Stimulated activated CD8-positive, alpha-beta memory T cell treated with anti-CD3 and anti-CD28 coated beads, Interleukin-7, amount 100 ng/mL, for 24 hours (primary cell): ENCODE measurements at regions not wholly inside any gene's neighbourhood (a gene's known extent, or its start where the extent isn't known, plus 50 kb on each side); places are given as distances from the start of the nearest gene placed in this dataset.
"Not testable (repeated sequence)": the region's sequence is repeated elsewhere in the genome, so short reads cannot be mapped to it uniquely, and the experiment has no call there.

Experiments
- DNase-seq: peaks from one replicate; pipeline ENCODE4 v3.0.0-alpha.2; 2020; ENCODE audit warnings: low read depth

DNA sequence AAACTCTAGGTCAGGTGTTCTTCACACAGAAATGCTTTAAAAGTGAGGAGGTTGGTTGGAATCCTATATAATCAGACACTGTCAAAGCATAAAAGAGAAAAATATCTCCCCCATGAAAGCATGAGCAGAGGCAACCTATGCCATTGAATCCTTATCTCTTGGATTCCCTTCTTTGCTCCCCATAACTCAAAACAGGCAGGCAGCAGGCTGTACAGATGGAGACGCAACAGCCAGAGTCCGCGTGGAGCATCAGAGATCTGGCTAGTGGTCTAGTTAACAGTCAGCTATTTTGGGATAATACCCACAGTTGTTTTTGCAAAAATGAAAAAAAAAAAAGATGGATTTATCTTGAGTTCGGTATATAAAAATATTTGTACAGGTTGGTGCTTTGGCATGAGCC is 490.0 kb upstream of the TENM3 start:
- no peak for DNase-seq

DNA sequence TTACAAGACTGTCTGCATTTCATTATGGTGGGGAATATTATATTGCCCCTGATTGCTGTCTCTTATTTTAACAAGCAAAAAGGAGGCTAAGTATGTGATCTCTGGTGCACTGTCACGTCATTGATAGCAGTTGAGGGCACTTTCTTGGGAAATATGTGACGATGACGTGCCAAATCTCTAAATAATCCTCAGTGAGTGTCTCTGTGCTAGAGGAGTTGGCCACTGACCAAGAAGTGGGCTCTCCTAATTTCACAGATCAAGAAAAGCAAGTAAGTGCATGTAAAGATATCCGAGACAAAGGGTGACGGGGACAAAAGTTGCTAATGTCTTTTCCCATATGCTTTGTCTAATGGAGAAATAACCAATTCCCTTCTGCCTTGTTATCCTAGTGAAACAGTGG is 487.4 kb upstream of the TENM3 start:
- DNase-seq: no peak

DNA sequence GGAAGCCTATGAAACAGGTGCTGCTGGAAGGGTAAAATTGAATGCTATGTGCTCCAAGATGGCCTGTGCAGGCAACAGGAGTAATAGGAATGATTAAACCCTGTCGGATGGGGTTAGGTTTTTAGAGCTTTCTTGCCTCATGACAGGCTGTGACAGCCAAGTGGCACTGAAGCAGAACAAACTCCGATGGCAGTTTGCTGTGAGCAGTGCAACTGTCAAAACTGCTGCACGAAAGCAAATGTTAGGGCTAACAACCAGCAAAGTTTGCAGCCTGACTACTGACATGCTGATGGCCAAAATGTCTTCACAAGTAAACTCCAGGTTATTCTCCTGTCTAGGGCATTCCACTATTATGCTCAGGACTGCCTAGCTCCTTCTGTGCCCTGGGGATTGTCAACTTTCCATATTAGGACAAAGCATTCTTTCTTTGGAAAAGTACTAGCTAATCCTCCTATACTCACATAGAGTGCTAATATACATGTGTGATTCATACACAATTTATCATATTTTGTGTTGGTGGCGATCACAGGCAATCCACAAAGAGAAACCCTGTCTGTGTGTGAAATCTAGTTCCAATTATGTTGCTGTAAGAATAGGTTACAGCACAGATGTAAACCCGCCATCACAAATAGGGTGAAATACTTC is 486.6 kb upstream of the TENM3 start:
- no peak for DNase-seq

DNA sequence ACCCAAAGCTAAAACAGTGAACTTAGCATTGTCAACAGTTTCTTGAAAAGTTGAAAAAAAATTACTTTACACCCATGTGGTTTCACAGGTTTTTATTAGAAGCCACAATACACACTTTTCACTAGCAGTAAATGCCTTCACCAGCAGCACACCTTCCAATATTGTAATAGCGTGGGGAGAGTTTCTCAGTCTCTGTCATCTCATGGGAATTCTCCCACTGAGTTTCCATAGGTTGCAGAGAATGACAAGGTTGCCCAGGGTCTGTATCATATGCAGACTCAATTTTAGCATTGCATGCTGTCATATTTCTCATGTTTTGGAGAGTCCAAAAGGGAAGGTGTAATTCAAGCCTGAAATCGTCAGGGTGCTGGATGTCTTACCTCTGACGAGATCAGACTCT is 486.1 kb upstream of the TENM3 start:
- DNase-seq: no peak

DNA sequence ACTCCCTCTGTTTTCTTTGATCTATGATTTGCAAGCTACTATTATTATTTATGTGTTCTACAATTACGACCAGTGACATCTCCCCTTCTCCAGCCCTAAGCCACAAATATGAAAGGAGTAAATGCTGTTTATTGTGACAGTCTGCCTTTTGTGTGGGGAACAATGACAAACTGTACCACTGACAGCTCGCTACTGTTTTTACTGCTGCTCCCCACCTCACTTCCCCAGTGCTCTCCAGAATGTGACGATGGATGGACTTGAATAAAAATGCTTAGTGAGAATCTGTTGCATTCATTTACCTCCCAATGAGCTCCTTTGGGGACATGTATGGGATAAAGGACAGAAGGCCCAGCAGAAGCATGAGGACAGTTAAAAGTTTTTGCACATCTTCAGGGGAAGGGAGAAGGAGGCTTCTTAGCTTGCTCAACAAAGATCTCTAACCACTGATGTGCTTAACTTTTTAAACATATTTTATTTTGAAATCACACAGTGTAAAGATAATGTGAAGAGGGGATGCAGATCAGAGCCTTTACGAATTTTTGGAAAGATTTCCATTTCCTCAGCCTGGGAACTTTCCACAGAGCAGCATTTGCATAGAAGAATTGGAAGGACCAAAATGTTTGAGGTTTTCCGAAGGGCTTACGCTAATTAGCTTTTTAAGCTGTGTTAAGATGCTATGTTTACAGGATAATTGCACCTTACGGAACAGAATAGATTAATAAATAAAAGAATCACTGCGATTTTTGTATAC is 485.1 kb upstream of the TENM3 start:
- DNase-seq: no peak

DNA sequence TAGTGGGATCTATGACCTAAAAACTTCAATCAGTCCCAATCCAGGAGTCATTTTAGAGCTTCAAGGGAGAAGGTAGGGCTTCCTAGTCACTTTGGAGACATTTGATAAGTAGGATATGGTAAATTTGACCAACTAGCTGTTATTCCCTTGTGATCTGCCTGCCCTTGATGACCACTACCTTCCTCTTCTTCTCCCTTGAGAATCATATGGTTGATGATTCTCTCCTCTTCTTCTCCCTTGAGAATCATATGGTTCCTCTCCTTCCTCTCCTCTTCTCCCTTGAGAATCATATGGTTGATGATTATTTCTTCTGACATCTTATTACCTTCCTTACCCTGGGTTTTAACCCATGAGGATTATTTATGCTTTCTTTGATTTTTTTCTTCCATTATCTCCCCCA is 482.6 kb upstream of the TENM3 start:
- no peak for DNase-seq

DNA sequence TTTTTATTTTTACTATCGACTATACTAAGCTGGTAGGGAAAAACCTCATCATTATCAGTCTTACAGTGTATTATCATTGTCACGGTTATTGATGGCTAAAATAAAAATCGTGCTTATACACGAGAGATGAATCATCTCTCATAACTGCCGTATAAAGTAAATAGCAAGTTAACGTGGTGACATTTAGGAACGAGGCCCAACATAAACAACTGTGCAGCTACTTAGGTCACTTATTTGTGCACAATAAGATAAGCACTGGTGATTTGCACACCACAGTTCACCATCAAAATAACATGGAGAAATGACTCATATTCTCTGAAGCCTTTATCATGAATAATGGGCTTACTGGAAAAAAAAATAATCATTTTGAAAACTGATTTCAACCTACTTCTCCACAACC is 482.0 kb upstream of the TENM3 start:
- DNase-seq: no peak

DNA sequence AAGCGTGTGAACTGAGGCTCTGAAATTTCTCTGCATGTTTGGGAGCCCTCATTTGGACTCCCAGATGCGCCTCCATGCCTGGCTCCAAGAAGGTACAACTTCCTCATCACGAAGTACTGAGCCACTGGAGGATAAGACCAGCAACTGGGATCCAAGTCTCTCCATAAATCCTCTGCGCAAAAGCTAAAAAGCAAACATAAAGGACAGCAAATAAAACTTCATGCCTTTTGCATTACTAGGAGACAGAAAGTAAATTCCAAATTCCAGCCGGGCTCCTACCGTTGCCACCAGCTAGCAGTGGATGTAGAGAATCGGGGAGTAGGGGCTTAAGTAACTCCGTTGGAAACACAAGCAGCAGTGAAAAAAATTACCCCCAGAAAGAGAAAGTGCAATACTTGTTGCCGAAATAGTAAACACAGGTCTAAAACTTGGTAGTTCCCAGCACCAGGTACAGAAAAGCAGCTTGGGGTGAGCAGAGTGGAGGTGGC is 477.1 kb upstream of the TENM3 start:
- DNase-seq: no peak

DNA sequence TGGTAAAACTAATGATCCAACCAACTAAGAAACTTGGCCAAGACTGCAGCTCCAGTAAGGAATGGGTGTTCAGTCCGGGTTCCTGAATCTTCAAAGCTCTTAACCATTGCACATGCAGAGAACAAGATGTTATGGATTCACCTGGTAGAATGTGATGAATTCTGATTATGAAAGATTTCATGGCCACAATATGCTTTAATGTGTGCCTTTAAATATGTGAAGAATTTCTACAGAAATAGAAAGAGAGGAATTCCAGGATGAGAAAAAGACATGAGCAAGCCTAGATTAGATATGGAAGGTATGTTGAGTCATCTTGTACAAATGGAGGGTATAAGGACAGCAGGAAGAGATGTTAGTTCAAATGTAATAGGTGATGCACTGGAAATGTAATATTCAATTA is 472.2 kb upstream of the TENM3 start:
- no peak for DNase-seq

DNA sequence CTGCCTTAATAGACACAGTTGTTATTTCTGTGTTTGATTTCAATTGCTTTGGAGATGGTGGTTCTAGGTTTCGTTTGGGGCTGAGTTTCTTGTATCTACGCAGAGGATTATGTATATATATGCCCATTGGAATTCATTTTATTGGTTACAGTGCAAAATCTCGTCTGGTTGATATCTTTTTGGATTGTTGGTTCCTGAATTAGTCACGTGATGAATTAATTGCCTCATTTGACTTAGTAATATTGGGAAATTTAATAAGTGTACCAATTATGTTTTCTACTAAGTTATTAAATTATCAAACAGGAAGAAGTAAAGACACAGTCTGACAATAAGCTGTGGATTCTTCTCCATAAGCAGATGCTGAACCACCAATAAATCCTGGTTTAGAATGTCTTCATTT is 467.9 kb upstream of the TENM3 start:
- no peak for DNase-seq

DNA sequence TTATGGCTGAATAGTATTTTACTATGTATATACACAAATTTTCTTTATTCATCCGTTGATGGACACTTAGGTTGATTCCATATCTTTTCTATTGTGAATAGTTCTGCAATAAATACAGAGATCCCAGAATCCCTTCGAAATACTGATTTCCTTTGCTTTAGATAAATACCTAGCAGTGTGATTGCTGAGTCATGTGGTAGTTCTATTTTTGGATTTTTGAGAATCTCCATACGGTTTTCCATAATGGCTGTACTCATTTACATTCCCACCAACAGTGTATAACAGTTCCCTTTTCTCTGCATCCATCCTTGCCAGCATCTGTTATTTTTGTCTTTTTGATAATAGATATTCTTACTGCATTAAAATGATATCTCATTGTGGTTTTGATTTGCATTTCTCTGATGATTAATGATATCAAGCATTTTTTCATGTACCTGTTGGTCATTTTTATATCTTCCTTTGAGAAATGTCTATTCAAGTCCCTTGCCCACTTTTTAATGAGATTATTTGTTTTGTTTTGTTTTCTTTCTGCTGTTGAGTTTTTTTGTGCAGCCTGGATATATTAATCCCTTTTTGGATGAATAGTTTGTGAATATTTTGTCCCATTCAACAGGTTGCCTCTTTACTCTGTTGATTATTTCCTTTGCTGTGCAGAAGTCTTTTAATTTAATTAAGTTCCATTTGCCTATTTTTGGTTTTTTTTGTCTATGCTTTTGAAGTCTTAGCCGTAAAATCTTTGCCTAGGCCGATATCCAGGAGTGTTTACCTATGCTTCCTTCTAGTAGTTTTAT is 466.7 kb upstream of the TENM3 start:
- no peak for DNase-seq

DNA sequence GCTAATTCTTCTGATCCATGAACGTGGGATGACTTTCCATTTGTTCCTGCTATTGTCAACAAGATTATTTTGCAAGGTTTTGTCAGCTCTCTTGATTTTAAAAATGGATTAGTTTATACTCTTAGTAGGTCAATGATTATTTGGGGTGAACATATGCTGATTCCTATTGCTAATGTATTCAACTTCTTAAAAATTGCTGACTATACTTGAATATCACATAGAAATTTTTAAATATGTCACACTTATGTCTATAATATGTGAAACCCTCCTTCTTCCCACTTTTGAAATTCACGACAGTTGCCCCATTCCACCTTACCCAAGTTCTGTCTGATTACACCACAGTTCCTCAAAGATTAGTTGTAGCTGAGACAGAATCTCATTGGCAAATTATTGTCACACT is 465.7 kb upstream of the TENM3 start:
- DNase-seq: no peak

DNA sequence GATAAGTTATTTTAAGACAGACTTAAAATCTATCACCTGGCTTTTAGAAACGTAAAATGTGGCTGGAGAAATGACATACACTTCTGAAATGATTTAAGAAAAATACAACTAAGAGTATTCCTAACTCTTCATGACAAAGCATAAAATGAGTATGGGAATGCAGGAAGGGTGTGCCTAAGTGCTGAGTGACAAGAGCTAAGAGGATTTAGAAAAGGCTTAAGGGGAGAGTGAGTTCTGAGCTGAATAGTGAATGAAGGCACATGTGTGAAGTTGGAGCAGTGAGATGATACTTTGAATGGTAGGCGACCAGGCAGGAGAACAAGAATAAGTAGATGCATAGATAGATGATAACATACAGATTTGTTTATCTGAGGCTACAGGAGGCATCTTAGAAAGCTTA is 458.3 kb upstream of the TENM3 start:
- DNase-seq: no peak

DNA sequence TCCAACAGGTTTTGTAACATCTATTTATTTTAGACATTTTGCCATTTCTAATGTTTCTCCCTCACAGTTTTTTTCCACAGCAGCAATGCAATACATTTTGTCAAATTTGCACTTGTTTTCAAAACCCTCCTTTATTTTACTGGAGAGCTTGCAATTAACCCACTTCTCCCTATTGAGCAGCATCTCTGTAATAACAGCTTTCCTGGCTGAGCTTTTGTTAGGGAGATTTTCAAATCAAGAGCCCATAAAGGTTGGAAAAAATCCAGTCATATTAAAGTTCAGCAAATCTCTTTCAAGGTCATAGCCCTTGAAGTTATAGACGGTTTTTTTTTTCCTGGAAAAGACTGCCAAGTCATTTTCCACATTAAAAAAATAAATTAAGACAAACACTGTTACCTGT is 450.6 kb upstream of the TENM3 start:
- DNase-seq: no peak

DNA sequence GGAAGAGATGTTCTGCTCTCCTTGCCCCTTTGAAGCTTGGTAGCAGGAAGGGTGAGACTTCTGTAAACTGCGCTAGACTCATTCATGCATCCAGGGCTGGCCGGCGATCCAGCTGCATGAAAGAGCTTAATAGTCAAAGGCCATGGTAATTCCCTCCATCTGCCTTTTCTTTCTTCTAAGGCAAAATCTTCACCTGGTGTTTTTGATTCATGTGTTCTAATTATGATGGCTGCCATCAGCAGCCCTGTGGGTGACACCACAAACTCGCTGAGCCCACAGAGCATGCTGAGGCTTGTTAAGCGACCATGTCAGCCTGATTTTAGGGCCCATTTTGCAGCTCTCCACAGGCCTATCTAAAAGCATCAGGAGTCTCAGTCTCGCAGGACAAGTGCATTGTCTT is 450.1 kb upstream of the TENM3 start:
- no peak for DNase-seq

DNA sequence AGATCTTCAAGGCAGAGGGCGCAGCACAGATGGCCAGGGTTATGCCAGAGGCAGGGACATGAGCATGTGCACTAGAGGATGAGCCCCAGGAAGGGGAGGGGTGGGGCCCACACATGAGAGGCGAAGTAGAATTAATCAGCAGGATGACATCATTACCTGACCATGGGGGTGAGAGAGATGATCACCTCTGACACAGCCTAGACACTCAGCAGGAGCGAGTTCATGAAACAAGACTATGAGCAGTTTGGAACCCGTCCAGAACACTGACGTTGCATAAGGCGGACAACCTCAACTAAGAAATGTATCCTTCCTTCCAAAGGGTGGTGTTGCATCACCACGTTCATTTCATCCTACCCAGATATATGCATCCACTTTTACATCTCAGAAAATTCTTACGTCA is 446.7 kb upstream of the TENM3 start:
- DNase-seq: no peak

DNA sequence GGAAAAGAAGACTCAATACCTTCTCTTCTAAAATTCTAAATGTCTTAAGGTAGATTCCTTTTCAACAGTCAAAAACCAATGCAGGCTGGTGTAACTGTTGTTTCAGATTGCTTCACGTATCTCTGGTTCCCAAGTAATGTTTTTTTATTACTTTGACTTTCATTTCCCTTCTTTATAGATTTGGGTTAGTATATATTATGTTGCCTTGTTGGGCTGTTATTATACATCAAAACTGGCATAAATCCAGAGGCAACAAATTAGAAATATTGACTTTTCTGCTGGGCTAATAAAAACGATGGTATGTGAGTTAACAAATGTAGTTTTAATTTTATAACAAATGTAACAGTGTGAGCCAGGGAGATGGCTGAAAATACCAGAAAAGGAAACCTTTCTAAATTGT is 444.7 kb upstream of the TENM3 start:
- no peak for DNase-seq

DNA sequence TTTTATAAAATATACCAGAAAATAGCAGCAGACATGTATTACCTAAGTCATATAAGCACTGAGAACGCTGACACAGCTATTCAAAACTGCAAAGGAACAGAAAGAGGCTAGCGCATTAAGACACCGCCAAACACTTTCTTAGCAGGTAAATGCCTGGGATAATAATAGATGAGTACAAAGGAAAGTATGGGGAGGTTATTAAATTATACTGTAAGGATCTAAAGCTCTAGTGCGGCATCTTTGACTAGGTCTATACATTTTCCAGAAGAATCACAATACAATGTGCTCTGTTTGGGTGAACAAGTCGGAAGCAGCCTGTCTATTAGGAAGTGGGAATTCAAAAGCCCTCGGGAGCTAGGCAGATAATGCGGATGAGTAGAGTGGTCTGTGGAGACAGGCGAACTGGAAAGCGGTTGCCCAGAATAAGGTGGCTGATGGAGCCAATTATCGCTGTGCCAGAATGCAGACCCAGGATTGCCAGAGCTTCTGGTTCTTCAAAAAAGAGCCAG is 443.6 kb upstream of the TENM3 start:
- DNase-seq: no peak

DNA sequence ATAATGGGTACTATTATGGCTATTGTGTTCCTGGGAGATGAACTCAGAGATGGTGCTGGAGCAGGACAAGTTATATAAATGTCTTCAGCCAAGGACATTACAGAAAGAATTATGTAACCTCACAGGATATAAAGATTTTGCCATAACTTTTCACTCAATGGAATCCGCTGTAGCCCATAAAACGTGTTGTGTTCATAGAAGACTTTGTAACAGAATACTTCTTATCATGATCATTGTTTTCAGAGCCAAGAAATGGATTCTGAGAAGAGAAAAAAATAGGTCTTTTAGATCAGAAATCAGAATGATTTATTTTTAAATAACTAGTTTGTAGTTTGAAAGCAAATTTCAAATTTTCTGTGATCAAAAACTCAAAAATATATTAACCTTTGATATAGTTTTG is 441.0 kb upstream of the TENM3 start:
- DNase-seq: no peak

DNA sequence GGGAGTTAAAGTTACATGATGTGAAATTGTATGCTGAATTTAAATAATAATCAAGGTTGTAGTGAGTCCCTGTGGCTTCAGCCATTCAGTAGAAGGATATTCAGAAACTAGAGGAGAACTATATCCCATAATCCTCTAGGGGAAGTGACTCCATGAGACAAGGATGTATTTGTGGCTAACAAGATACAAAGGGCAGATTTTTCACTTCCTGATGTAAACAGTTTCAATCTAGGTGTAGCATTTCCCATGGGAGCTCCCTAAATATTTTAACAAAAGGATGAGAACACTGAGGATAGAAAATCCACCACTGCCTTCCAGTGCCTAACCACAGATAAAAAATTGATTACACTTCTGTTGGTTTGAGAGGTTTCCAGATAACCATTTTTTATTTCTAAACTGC is 435.4 kb upstream of the TENM3 start:
- DNase-seq: no peak

DNA sequence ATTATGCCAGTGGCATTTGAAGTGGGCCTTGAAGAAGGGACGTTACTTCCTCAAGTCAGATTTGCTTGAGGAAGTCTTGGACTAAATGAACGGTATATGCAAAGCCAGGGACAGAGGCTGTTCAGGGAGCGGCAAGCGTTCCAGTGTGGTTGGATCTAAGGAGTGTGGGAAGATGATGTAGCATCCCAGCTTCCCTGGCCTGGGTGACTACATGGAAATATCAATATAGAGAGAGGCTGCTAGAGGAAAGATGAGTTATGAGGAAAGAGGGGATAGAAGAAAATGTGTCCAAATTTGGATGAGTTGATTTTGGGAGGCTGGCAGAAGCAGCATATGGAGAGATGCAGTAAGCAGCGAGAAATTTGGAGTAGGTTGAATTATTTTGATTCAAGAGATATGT is 432.5 kb upstream of the TENM3 start:
- DNase-seq: no peak

DNA sequence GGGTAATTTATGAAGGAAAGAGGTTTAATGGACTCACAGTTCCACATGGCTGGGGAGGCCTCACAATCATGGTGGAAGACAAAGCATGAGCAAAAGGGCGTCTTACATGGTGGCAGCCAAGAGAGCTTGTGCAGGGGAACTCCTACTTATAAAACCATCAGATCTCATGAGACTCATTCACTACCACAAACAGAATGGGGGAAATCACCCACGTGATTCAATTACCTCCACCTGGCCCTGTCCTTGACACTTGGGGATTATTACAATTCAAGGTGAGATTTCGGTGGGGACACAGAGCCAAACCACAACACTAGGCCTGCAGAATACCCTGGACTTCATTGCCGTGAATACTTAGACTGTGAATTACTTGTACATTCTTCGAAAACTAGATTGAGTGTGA is 431.7 kb upstream of the TENM3 start:
- not testable (repeated sequence) for DNase-seq

DNA sequence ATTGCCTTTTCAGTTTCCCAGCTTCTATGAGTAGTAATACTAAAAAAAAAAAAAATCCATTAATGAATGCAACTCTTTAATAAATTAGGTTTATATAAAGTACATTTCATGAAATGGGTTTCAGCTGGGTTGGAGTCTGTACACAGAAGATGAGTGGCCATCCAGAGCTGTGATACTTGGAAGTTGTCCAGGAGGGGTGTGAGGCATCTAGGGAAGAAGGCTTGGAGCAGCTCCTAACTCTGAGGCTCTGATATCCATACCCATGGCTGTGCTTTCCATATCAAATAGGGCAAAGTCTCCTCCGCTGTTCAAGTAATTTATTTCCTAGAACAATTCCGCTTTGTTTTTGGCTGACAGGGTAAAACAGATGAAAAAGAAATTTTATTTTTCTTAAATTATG is 423.3 kb upstream of the TENM3 start:
- DNase-seq: no peak
